Adrenal gland (tissue), 5 donors: ENCODE measurements at regions not wholly inside any gene's neighbourhood (a gene's known extent, or its start where the extent isn't known, plus 50 kb on each side); places are given as distances from the start of the nearest gene placed in this dataset.

Experiments
- CTCF ChIP-seq, 6 experiments: fragments of 450-650 bp in 4 of 6; fragments of 200-600 bp in 2 of 6; sonication (generic) in 1 of 6; IDR thresholded peaks; 1 replicate in 5 of 6; 2 replicates in 1 of 6; pipeline versions ENCODE4 v1.5.1 to v1.8.0; 2016 to 2021; ENCODE audit warnings: antibody characterized with exemption in 6 of 6, mild to moderate bottlenecking in 2 of 6, moderate library complexity in 1 of 6
- POLR2A ChIP-seq, 2 donors: fragments of 450-650 bp; IDR thresholded peaks; one replicate each; pipeline ENCODE4 v1.6.1; 2017; ENCODE audit warnings: antibody characterized with exemption in 2 of 2, mild to moderate bottlenecking in 2 of 2, moderate library complexity in 1 of 2
- donor health status: DM: no; HTN: no; CAD: no.

- TF ChIP-seq POLR2A (IDR thresholded peaks at IDR 0.05) (no peak), CTCF (IDR thresholded peaks at IDR 0.05) (no peak)
Observed at GRCh38 chr5:155833287-155833686, 493.7 kb upstream of the SGCD start.
